ENCODE measurements at regions not wholly inside any gene's neighbourhood (a gene's known extent, or its start where the extent isn't known, plus 50 kb on each side); places are given as distances from the start of the nearest gene placed in this dataset.

DNA sequence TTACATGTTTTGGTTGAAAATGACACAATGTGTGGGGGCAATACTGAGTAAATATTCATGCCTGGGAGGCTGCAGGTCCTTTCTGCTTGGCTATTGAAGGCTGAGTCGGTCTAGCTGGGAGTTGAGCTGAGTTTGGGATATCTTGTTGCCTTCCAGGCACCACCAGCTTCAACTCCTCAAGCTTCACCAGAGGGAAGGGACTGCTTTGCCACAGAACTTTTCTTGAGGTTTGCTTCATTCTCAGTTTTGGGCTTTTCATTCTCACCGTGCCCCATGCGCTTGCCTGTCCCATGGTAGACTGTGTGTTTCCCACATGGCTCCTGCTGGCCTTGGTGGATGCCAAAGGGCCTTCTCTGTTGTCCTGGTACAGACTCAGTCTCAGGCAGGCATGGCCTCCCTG is 198.2 kb upstream of the SOX1 start:
- no peak for TF ChIP-seq POLR2A (IDR thresholded peaks at IDR 0.05)
- TF ChIP-seq, protein P1, sequence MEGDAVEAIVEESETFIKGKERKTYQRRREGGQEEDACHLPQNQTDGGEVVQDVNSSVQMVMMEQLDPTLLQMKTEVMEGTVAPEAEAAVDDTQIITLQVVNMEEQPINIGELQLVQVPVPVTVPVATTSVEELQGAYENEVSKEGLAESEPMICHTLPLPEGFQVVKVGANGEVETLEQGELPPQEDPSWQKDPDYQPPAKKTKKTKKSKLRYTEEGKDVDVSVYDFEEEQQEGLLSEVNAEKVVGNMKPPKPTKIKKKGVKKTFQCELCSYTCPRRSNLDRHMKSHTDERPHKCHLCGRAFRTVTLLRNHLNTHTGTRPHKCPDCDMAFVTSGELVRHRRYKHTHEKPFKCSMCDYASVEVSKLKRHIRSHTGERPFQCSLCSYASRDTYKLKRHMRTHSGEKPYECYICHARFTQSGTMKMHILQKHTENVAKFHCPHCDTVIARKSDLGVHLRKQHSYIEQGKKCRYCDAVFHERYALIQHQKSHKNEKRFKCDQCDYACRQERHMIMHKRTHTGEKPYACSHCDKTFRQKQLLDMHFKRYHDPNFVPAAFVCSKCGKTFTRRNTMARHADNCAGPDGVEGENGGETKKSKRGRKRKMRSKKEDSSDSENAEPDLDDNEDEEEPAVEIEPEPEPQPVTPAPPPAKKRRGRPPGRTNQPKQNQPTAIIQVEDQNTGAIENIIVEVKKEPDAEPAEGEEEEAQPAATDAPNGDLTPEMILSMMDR (IDR thresholded peaks at IDR 0.05) = no peak
